Naive thymus-derived CD4-positive, alpha-beta T cell (primary cell): ENCODE measurements at regions not wholly inside any gene's neighbourhood (a gene's known extent, or its start where the extent isn't known, plus 50 kb on each side); places are given as distances from the start of the nearest gene placed in this dataset.

Source experiments
- ATAC-seq: fragments of 150-1000 bp; cut with Tn5 transposase; 2 replicates; pipeline ENCODE4 v1.10.0; 2021; ENCODE audit warnings: mild to moderate bottlenecking, moderate library complexity
- CTCF ChIA-PET: fragments of 350-600 bp; sonication (Branson Sonifier 250); formaldehyde crosslinking; loops from one replicate; lab custom pipeline; 2021; ENCODE audit warnings: antibody characterized with exemption; lab: Charles Lee
- POLR2A ChIA-PET: fragments of 350-600 bp; sonication (Branson Sonifier 250); formaldehyde crosslinking; loops from one replicate; lab custom pipeline; 2021; ENCODE audit warnings: antibody characterized with exemption, inconsistent platforms; lab: Charles Lee
- DNase-seq, 9 donors: peaks; one replicate each; pipeline versions ENCODE4 v3.0.0 to v3.0.0-alpha.2; 2020 to 2022; ENCODE audit warnings: mixed read lengths in 1 of 9
- H3K27ac ChIP-seq: one replicate; pipeline ENCODE4 v1.7.0; 2013; ENCODE audit warnings: mild to moderate bottlenecking, low read depth, low read length, moderate library complexity
- H3K27me3 ChIP-seq, 2 donors: one replicate each; pipeline ENCODE4 v1.7.0; 2013; ENCODE audit warnings: low read length in 2 of 2, mild to moderate bottlenecking in 2 of 2, moderate library complexity in 2 of 2; ENCODE audit not compliant: control insufficient read depth in 2 of 2, insufficient read depth in 2 of 2
- H3K36me3 ChIP-seq, 3 experiments: 1 replicate in 2 of 3; 2 replicates in 1 of 3; pipeline ENCODE4 v1.7.0; 2013; ENCODE audit warnings: low read length in 3 of 3, mild to moderate bottlenecking in 3 of 3, moderate library complexity in 1 of 3; ENCODE audit not compliant: insufficient read depth in 3 of 3, control insufficient read depth in 2 of 3
- H3K4me1 ChIP-seq, 2 donors: one replicate each; pipeline ENCODE4 v1.7.0; 2013; ENCODE audit warnings: low read length in 2 of 2, mild to moderate bottlenecking in 2 of 2, moderate library complexity in 1 of 2; ENCODE audit not compliant: control insufficient read depth in 2 of 2, insufficient read depth in 2 of 2
- H3K4me3 ChIP-seq: 2 replicates; pipeline ENCODE4 v1.7.0; 2013; ENCODE audit warnings: mild to moderate bottlenecking, low read length
- H3K9me3 ChIP-seq, 3 experiments: 1 replicate in 2 of 3; 2 replicates in 1 of 3; pipeline ENCODE4 v1.7.0; 2013; ENCODE audit warnings: low read length in 3 of 3; ENCODE audit not compliant: control insufficient read depth in 2 of 3
- H3K27ac Mint-ChIP-seq, 9 donors: one replicate each; pipeline ENCODE4 v1.8.0; 2020 to 2022; ENCODE audit warnings: mixed read lengths in 9 of 9, mild to moderate bottlenecking in 8 of 9, moderate library complexity in 5 of 9, inconsistent platforms in 2 of 9
- H3K27me3 Mint-ChIP-seq, 5 donors: one replicate each; pipeline ENCODE4 v1.8.0; 2021 to 2022; ENCODE audit warnings: mixed read lengths in 5 of 5, mild to moderate bottlenecking in 1 of 5
- H3K36me3 Mint-ChIP-seq, 5 donors: one replicate each; pipeline ENCODE4 v1.8.0; 2020 to 2022; ENCODE audit warnings: mixed read lengths in 5 of 5, mild to moderate bottlenecking in 3 of 5, inconsistent platforms in 1 of 5
- H3K4me1 Mint-ChIP-seq, 7 donors: one replicate each; pipeline ENCODE4 v1.8.0; 2020 to 2022; ENCODE audit warnings: mixed read lengths in 7 of 7, mild to moderate bottlenecking in 3 of 7, inconsistent platforms in 1 of 7
- H3K4me3 Mint-ChIP-seq, 10 donors: one replicate each; pipeline ENCODE4 v1.8.0; 2020 to 2022; ENCODE audit warnings: mild to moderate bottlenecking in 10 of 10, mixed read lengths in 10 of 10, moderate library complexity in 6 of 10, inconsistent platforms in 2 of 10
- H3K9me3 Mint-ChIP-seq, 11 donors: one replicate each; pipeline ENCODE4 v1.8.0; 2020 to 2022; ENCODE audit warnings: mixed read lengths in 11 of 11, mild to moderate bottlenecking in 4 of 11, inconsistent platforms in 1 of 11, moderate library complexity in 1 of 11
- intact Hi-C, 2 donors: fragments of 100-400 bp; cut with micrococcal nuclease; formaldehyde crosslinking; loops; one replicate each; pipeline ENCODE4 v1.15.1; 2023

DNA sequence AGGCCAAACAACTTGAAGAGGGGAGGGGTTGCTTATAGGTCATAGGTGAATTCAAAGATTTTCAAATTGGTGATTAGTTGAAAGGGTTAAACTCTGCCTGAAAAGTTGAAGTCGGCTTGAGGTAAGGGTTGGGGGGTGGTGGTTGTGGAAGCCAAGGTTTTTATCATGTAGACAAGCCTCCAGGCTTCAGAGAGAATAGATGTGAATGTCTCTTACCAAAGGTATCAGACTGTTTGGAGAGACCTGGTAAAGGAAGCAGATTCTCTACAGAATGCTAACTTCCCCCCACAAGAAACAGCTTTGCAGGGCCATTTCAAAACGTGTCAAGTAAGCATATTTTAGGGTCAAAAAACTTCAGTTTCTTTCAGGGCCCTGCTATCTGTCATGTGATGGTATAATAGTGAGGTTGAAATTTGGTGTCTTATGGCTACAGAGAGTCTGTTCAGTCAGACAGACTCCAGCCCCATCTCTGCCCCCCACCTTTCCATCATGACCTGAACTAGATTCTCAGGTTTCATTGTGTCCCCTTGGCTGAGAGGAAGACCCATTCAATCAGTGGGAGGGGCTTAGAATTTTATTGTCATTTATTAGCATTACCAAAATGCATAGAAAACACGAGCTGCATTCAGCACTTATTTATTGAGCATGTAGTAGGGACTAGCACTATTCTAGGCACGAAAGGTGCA lies 136.5 kb downstream of the MAP3K7 start:
- Histone ChIP-seq H3K9me3 (no peaks in the 10 kb centered on the region), H3K36me3 (no peaks in the 10 kb centered on the region), H3K4me1 (no peaks in the 10 kb centered on the region), H3K27ac (no peak overlapping the region), H3K27me3 (no peaks in the 10 kb centered on the region), H3K4me3 (no peak overlapping the region)
- ChIA-PET CTCF (interaction anchor here (1.1 kb wide), 1 partner anchor 52 kb away, joined by 3 read pairs; no protein-coding TSS in a partner anchor), POLR2A (interaction anchor here (0.8 to 1.6 kb wide), 2 partner anchors 11 to 15 kb away, joined by 3 to 5 read pairs; no protein-coding TSS in a partner anchor)
- ATAC-seq (no peak), DNase-seq (no peak)
- Mint-ChIP-seq H3K9me3 (peaks cover 0 to 11% (median 0%) of the 10 kb centered on the region in 11 donors), H3K27me3 (no peaks in the 10 kb centered on the region), H3K36me3 (peaks cover 0 to 22% (median 0%) of the 10 kb centered on the region in 5 donors), H3K27ac (no peak overlapping the region), H3K4me1 (peaks cover 4 to 30% (median 6%) of the 10 kb centered on the region in 7 donors), H3K4me3 (no peak overlapping the region)
- intact Hi-C loops, result no loop called here

DNA sequence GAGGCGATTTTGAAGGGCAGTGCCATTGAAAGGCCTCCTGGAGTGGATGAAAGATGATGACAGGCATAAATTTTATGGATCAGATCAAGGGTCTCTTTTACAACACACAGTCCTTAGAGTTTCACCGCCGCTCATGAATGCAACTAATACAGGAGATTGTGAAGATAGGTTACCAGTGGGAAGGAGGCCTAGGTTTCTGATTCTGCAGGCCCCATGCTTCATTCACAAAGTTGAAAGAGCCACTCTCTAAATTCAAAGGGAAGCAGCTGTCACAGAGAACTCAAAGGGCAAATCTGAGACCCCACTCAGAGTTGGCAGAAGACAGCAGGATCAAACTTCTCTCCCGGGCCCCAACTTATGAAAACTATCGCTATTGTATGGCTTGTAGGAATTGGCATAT lies 137.6 kb downstream of the MAP3K7 start:
- DNase-seq, result no peak
- H3K4me1 ChIP-seq, result no peaks in the 10 kb centered on the region
- Mint-ChIP-seq H3K4me1 (peaks cover 6 to 40% (median 15%) of the 10 kb centered on the region in 7 donors), H3K4me3 (no peak overlapping the region), H3K36me3 (peaks cover 0 to 24% (median 0%) of the 10 kb centered on the region in 5 donors), H3K27ac (no peak overlapping the region), H3K27me3 (no peaks in the 10 kb centered on the region), H3K9me3 (peaks cover 0 to 12% (median 0%) of the 10 kb centered on the region in 11 donors)
- H3K27ac ChIP-seq, result no peak overlapping the region
- no peaks in the 10 kb centered on the region for H3K27me3 ChIP-seq
- H3K9me3 ChIP-seq, result no peaks in the 10 kb centered on the region
- ChIA-PET CTCF (interaction anchor here (0.6 to 1.1 kb wide), 2 partner anchors 51 to 72 kb away, joined by 3 read pairs; no protein-coding TSS in a partner anchor), POLR2A (interaction anchor here (1.6 kb wide), 1 partner anchor 12 kb away, joined by 5 read pairs; no protein-coding TSS in a partner anchor)
- ATAC-seq, result no peak
- H3K4me3 ChIP-seq, result no peak overlapping the region
- intact Hi-C loops, result no loop called here
- no peaks in the 10 kb centered on the region for H3K36me3 ChIP-seq

DNA sequence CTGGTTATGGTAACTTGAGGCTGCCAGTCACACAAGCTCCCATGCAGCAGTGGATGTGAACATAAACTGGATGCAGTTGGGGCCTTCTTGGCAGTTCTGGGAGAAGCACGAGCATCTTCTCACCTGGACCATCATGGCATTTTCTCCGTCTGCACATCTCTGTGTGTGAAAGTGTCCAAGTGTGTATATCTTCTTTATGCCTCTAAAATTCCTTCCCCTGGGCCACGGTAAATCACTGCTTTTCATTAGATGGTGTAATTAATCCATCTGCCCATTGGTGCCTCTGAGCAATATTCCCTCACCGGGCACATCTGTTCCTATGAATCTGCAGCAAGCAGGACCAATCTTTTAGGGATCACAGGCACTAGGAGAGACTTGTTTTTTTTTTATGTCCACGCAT lies 138.0 kb downstream of the MAP3K7 start:
- H3K9me3 ChIP-seq, result no peaks in the 10 kb centered on the region
- intact Hi-C loops, result no loop called here
- peaks cover 0 to 25% (median 0%) of the 10 kb centered on the region in 5 donors for H3K36me3 Mint-ChIP-seq
- no peaks in the 10 kb centered on the region for H3K27me3 Mint-ChIP-seq
- no peak overlapping the region for H3K27ac ChIP-seq
- ChIA-PET POLR2A (interaction anchor here (1.1 kb wide), 1 partner anchor 8 kb away, joined by 3 read pairs; no protein-coding TSS in a partner anchor), CTCF (interaction anchor here (0.6 kb wide), 1 partner anchor 72 kb away, joined by 3 read pairs; no protein-coding TSS in a partner anchor)
- no peaks in the 10 kb centered on the region for H3K36me3 ChIP-seq
- H3K27me3 ChIP-seq, result no peaks in the 10 kb centered on the region
- no peak for ATAC-seq
- DNase-seq, result no peak
- H3K9me3 Mint-ChIP-seq, result peaks cover 0 to 12% (median 0%) of the 10 kb centered on the region in 11 donors
- H3K27ac Mint-ChIP-seq, result no peak overlapping the region
- no peak overlapping the region for H3K4me3 ChIP-seq
- peaks cover 6 to 44% (median 19%) of the 10 kb centered on the region in 7 donors for H3K4me1 Mint-ChIP-seq
- H3K4me3 Mint-ChIP-seq, result no peak overlapping the region
- H3K4me1 ChIP-seq, result no peaks in the 10 kb centered on the region

DNA sequence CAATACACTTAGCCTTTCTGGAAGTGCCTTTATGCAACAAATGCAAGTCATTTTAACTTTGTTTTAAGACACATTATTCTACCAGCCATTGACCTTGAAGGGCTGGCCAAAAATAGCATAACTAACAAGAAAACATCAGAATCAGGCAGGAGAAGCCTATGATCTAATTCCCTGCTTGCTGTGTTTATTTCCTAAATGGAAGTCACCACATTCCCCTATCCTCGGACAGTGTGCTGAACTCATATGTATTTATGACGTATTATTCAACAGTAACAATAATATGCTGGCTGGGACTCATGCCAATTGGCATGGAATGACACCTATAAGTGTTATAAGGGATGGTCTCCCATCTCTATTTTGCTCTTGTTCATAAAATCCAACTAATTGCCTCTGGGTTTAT lies 140.7 kb downstream of the MAP3K7 start:
- Histone ChIP-seq H3K9me3 (no peaks in the 10 kb centered on the region), H3K27ac (no peak overlapping the region), H3K4me1 (no peaks in the 10 kb centered on the region), H3K27me3 (no peaks in the 10 kb centered on the region), H3K4me3 (no peak overlapping the region), H3K36me3 (no peaks in the 10 kb centered on the region)
- Mint-ChIP-seq H3K4me3 (no peak overlapping the region), H3K27ac (no peak overlapping the region), H3K4me1 (peaks cover 6 to 47% (median 19%) of the 10 kb centered on the region in 7 donors), H3K36me3 (peaks cover 0 to 20% (median 0%) of the 10 kb centered on the region in 5 donors), H3K27me3 (no peaks in the 10 kb centered on the region), H3K9me3 (peaks cover 0 to 9% (median 0%) of the 10 kb centered on the region in 11 donors)
- POLR2A ChIA-PET, result no interaction called here
- ATAC-seq, result no peak
- CTCF ChIA-PET, result no interaction called here
- DNase-seq, result no peak
- intact Hi-C loops, result no loop called here

DNA sequence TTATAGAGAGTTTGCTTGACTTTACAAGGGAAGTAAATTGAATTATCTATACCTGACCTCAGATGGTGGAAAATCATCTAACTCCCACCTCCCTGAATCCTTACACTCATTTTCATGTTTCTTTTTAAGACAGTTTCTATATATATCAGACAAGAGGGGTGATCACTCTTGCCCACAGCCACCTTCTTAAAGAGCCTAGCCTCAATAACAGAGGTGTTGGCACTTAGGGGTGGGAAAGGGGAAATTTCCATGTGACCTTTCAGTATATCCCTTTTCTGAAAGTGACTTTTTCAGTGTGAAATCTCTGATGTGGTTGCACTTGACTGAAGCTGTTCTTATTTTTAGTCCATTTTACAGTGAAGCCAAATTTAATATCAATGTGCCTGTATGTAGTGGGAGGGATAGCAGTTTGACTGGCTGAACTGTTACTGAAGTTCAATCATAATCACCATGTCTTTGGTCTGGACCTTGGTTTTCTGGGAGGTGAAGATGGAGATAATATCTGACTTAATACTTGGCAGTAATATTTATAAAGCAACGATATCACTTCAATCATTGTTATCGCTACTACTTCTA lies 141.3 kb downstream of the MAP3K7 start:
- Histone ChIP-seq H3K27me3 (no peaks in the 10 kb centered on the region), H3K4me3 (no peak overlapping the region), H3K4me1 (no peaks in the 10 kb centered on the region), H3K9me3 (no peaks in the 10 kb centered on the region), H3K27ac (no peak overlapping the region), H3K36me3 (no peaks in the 10 kb centered on the region)
- peaks cover 0 to 7% (median 0%) of the 10 kb centered on the region in 11 donors for H3K9me3 Mint-ChIP-seq
- intact Hi-C loops, result loop anchor here (2.0 kb wide), 2 partner anchors 21 to 27 kb away; no protein-coding TSS in a partner anchor
- no peak overlapping the region for H3K27ac Mint-ChIP-seq
- DNase-seq, result no peak
- no peak for ATAC-seq
- H3K36me3 Mint-ChIP-seq, result peaks cover 0 to 16% (median 0%) of the 10 kb centered on the region in 5 donors
- H3K4me3 Mint-ChIP-seq, result peak overlapping the region in 1 of 10 donors; percentile 19
- H3K4me1 Mint-ChIP-seq, result peaks cover 6 to 45% (median 19%) of the 10 kb centered on the region in 7 donors
- ChIA-PET CTCF (no interaction called here), POLR2A (no interaction called here)
- no peaks in the 10 kb centered on the region for H3K27me3 Mint-ChIP-seq

DNA sequence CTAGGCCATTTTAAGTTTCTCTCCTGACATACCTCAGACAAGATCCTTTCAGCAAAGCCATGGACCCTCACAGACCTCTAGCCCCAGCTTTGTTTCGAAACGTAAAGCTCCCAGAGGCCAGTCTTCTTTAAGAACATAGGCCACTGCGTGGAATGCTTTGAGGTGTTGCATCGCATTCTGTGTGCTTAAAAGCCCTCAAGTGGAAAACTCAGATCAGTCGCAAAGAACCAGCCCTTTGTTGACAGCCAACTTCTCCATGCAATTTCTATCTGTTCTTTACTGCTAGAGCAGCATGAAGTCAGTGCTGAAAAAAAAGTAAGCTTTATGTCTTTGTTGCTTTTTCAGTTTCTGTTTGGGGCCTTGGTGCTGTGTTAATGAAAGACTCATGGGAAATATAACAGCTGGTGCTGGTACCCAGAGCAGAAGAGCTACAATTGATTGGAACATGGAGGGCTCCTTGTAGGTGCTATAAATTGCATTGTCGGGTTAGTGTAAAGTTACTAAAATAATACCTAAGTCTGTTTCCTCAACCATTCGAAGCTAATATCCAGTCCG lies 142.6 kb downstream of the MAP3K7 start:
- Histone ChIP-seq H3K9me3 (no peaks in the 10 kb centered on the region), H3K4me3 (no peak overlapping the region), H3K4me1 (no peaks in the 10 kb centered on the region), H3K36me3 (no peaks in the 10 kb centered on the region), H3K27me3 (no peaks in the 10 kb centered on the region), H3K27ac (no peak overlapping the region)
- peaks cover 0 to 13% (median 0%) of the 10 kb centered on the region in 5 donors for H3K36me3 Mint-ChIP-seq
- H3K4me1 Mint-ChIP-seq, result peaks cover 8 to 49% (median 19%) of the 10 kb centered on the region in 7 donors
- peaks cover 0 to 7% (median 0%) of the 10 kb centered on the region in 11 donors for H3K9me3 Mint-ChIP-seq
- POLR2A ChIA-PET, result interaction anchor here (1.1 kb wide), 1 partner anchor 13 kb away, joined by 3 read pairs; no protein-coding TSS in a partner anchor
- CTCF ChIA-PET, result interaction anchor here (1.0 to 1.7 kb wide), 3 partner anchors 13 to 624 kb away, joined by 3 to 5 read pairs (median 4); partner anchors contain the start of gene MDN1
- DNase-seq (peak in 1 of 9 donors; percentile 9), ATAC-seq (no peak)
- no peaks in the 10 kb centered on the region for H3K27me3 Mint-ChIP-seq
- H3K4me3 Mint-ChIP-seq, result peak overlapping the region in 8 of 10 donors; percentile 28 to 72 (median 50)
- H3K27ac Mint-ChIP-seq, result peak overlapping the region in 5 of 9 donors; percentile 25 to 78 (median 62)
- intact Hi-C loops, result loop anchor here (1.0 to 2.0 kb wide), 3 partner anchors 12 to 29 kb away; no protein-coding TSS in a partner anchor
